ENCODE measurements at regions not wholly inside any gene's neighbourhood (a gene's known extent, or its start where the extent isn't known, plus 50 kb on each side); places are given as distances from the start of the nearest gene placed in this dataset.

DNA sequence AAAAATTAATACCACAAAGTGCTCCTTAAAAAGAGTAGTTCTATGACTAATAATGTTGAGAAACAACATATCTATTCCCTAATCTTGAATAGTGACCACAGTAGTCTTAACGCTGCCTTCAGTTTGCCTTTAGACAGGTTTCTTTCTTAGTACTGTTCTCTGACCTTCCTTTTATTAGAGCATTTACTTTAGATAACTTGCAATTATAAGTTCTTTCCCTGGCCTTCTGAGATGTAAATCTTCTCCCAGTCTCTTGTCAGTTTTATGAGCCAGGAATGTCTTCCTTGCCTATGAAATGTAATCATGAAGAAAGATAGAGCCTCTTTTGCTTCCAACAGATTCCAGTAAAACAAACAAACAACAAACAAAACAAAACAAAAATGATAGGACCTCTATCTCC, 1119.8 kb upstream of the LRRTM3 start:
- intact Hi-C loops (cut with micrococcal nuclease), result no loop called here

GRCh38 chr10:65808687-65809333, 1117.0 kb upstream of the LRRTM3 start:
- Mint-ChIP-seq H3K27ac (no peak overlapping the region), H3K4me1 (ENCODE audit: low read depth) (no peaks in the 10 kb centered on the region), H3K27me3 (no peaks in the 10 kb centered on the region), H3K9me3 (peaks cover 10% of the 10 kb centered on the region), H3K4me3 (no peak overlapping the region), H3K36me3 (ENCODE audit: low read depth) (no peaks in the 10 kb centered on the region)
- intact Hi-C loops (cut with micrococcal nuclease), result no loop called here

More for the DNA sequence above, 1119.8 kb upstream of the LRRTM3 start:
- no peaks in the 10 kb centered on the region for H3K36me3 Mint-ChIP-seq (ENCODE audit: low read depth)
- no peaks in the 10 kb centered on the region for H3K4me1 Mint-ChIP-seq (ENCODE audit: low read depth)
- H3K9me3 Mint-ChIP-seq, result peaks cover 10% of the 10 kb centered on the region
- no peak overlapping the region for H3K27ac Mint-ChIP-seq
- H3K27me3 Mint-ChIP-seq, result no peaks in the 10 kb centered on the region
- H3K4me3 Mint-ChIP-seq, result no peak overlapping the region

GRCh38 chr10:65811931-65812525, 1113.8 kb upstream of the LRRTM3 start:
- Mint-ChIP-seq H3K36me3 (ENCODE audit: low read depth) (no peaks in the 10 kb centered on the region), H3K27ac (no peak overlapping the region), H3K4me3 (no peak overlapping the region), H3K9me3 (peaks cover 18% of the 10 kb centered on the region), H3K4me1 (ENCODE audit: low read depth) (no peaks in the 10 kb centered on the region), H3K27me3 (no peaks in the 10 kb centered on the region)
- intact Hi-C loops (cut with micrococcal nuclease), result no loop called here

DNA sequence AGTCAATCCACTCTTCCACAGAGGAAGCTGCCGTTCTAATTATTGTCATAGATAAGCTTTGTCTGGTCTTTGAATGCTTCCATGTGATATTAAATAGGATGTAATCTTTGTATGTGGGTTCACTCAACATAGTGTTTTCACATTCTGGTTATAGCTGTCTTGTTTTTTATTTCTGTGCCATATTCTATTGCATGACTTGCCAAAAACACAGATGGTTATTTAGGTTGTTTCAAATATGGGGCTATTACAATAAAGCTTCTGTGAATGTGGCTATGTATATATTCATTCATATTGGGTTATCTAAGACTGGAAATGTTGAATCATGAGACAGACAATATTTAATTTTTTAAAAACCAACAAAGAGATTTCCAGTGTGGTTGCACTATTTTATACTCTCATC, 1109.3 kb upstream of the LRRTM3 start:
- Mint-ChIP-seq H3K4me1 (ENCODE audit: low read depth) (no peaks in the 10 kb centered on the region), H3K36me3 (ENCODE audit: low read depth) (no peaks in the 10 kb centered on the region), H3K27me3 (no peaks in the 10 kb centered on the region), H3K4me3 (no peak overlapping the region), H3K27ac (no peak overlapping the region), H3K9me3 (peaks cover 9% of the 10 kb centered on the region)
- intact Hi-C loops (cut with micrococcal nuclease), result no loop called here

DNA sequence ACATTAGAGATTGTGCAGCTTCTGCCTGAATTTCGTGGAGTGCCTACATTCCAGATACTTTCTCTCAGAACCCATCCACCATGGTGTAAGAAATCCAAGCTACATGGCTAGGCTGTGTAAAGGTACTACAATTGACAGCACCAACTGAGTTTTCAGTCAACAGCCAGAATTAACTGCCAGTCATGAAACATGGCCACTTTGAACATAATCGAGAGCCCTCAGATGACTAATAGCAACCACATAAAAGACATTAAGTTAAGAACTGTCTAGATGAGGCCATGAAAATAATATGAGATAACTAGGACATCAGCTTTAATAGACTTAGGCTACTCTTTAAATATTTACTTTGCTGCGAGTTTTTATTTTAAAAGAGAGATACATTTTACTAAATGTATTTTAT, 1106.8 kb upstream of the LRRTM3 start:
- intact Hi-C loops (cut with micrococcal nuclease), result no loop called here
- H3K27me3 Mint-ChIP-seq, result no peaks in the 10 kb centered on the region
- H3K4me1 Mint-ChIP-seq (ENCODE audit: low read depth), result no peaks in the 10 kb centered on the region
- no peak overlapping the region for H3K4me3 Mint-ChIP-seq
- H3K36me3 Mint-ChIP-seq (ENCODE audit: low read depth), result no peaks in the 10 kb centered on the region
- no peak overlapping the region for H3K27ac Mint-ChIP-seq
- H3K9me3 Mint-ChIP-seq, result peaks cover 23% of the 10 kb centered on the region

GRCh38 chr10:65827359-65827758, 1098.5 kb upstream of the LRRTM3 start:
- intact Hi-C loops (cut with micrococcal nuclease), result no loop called here
- no peak overlapping the region for H3K4me3 Mint-ChIP-seq
- H3K4me1 Mint-ChIP-seq (ENCODE audit: low read depth), result no peaks in the 10 kb centered on the region
- H3K27me3 Mint-ChIP-seq, result no peaks in the 10 kb centered on the region
- H3K9me3 Mint-ChIP-seq, result peaks cover 23% of the 10 kb centered on the region
- H3K27ac Mint-ChIP-seq, result no peak overlapping the region
- no peaks in the 10 kb centered on the region for H3K36me3 Mint-ChIP-seq (ENCODE audit: low read depth)

GRCh38 chr10:65838811-65839210, 1087.0 kb upstream of the LRRTM3 start:
- Mint-ChIP-seq H3K36me3 (ENCODE audit: low read depth) (no peaks in the 10 kb centered on the region), H3K4me1 (ENCODE audit: low read depth) (no peaks in the 10 kb centered on the region), H3K27ac (no peak overlapping the region), H3K27me3 (no peaks in the 10 kb centered on the region), H3K4me3 (no peak overlapping the region), H3K9me3 (peaks cover 17% of the 10 kb centered on the region)
- intact Hi-C loops (cut with micrococcal nuclease), result no loop called here

DNA sequence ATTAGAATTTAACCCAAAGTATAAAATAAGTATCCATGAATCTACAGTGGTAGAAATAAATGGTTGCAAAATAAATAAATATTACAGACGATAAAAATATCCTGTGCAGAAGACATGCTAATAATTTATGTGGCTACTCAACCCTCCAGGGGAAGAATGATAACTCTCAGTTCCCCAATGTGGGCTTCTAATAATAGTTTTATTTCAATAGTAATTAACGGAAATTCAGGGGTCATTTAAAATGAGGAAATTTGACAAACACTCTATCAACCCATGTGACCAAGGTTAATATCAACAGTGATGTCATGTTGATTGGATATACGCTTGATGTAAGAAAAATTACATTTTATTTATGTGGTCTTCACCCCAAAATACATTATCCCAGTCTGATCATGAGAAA, 1082.6 kb upstream of the LRRTM3 start:
- Mint-ChIP-seq H3K27me3 (no peaks in the 10 kb centered on the region), H3K4me3 (no peak overlapping the region), H3K27ac (no peak overlapping the region), H3K9me3 (peaks cover 17% of the 10 kb centered on the region), H3K4me1 (ENCODE audit: low read depth) (no peaks in the 10 kb centered on the region), H3K36me3 (ENCODE audit: low read depth) (no peaks in the 10 kb centered on the region)
- intact Hi-C loops (cut with micrococcal nuclease), result no loop called here

DNA sequence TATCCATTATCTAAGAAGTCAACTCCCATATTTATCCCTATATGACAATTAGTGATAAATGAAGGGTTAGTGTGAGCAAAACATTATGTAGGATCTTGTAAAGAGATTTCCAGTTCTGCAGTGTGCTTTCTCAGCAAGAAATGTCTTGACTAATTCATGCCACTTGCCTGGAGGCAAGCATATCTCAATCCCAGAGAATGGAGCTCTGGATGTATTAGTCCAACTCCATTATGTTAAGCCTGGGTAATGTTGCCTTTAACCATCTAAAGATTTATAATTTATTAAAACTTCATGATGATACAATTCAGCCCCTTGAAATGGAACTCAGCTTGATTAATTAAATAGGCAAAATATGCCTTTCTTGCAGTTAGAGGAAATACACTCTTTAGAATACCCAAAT, 1079.9 kb upstream of the LRRTM3 start:
- intact Hi-C loops (cut with micrococcal nuclease), result no loop called here
- Mint-ChIP-seq H3K9me3 (peaks cover 9% of the 10 kb centered on the region), H3K27ac (no peak overlapping the region), H3K27me3 (no peaks in the 10 kb centered on the region), H3K36me3 (ENCODE audit: low read depth) (no peaks in the 10 kb centered on the region), H3K4me1 (ENCODE audit: low read depth) (no peaks in the 10 kb centered on the region), H3K4me3 (no peak overlapping the region)

DNA sequence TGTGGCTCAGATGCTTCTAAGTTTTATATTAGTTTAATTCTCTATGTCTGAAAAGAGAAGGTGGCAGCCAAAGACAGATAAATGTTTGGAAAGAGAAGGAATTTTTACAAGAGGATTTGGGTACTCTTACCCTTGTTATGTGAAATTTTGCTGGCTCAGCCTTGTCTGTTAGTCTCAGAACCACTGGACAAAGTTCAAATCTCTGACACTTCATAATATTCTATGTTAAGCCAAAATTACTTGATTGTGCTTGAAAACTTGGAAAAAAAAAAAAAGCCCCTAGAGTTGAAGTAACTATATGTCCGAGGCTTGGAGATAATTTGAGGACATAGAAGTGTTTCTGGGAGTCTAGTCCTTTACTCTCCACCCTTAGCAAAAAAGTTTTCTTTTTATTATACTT, 1079.3 kb upstream of the LRRTM3 start:
- no peaks in the 10 kb centered on the region for H3K4me1 Mint-ChIP-seq (ENCODE audit: low read depth)
- no peak overlapping the region for H3K27ac Mint-ChIP-seq
- H3K27me3 Mint-ChIP-seq, result no peaks in the 10 kb centered on the region
- H3K36me3 Mint-ChIP-seq (ENCODE audit: low read depth), result no peaks in the 10 kb centered on the region
- H3K9me3 Mint-ChIP-seq, result peaks cover 9% of the 10 kb centered on the region
- H3K4me3 Mint-ChIP-seq, result no peak overlapping the region
- intact Hi-C loops (cut with micrococcal nuclease), result no loop called here

- Mint-ChIP-seq H3K4me1 (ENCODE audit: low read depth) (no peaks in the 10 kb centered on the region), H3K27me3 (no peaks in the 10 kb centered on the region), H3K27ac (no peak overlapping the region), H3K36me3 (ENCODE audit: low read depth) (no peaks in the 10 kb centered on the region), H3K9me3 (peaks cover 11% of the 10 kb centered on the region), H3K4me3 (no peak overlapping the region)
- intact Hi-C loops (cut with micrococcal nuclease), result no loop called here
Measured at GRCh38 chr10:65846949-65847348, 1078.9 kb upstream of the LRRTM3 start.

GRCh38 chr10:65847436-65848230, 1078.2 kb upstream of the LRRTM3 start:
- H3K27ac Mint-ChIP-seq, result no peak overlapping the region
- no peaks in the 10 kb centered on the region for H3K4me1 Mint-ChIP-seq (ENCODE audit: low read depth)
- H3K27me3 Mint-ChIP-seq, result no peaks in the 10 kb centered on the region
- H3K36me3 Mint-ChIP-seq (ENCODE audit: low read depth), result no peaks in the 10 kb centered on the region
- H3K4me3 Mint-ChIP-seq, result no peak overlapping the region
- intact Hi-C loops (cut with micrococcal nuclease), result no loop called here
- H3K9me3 Mint-ChIP-seq, result peaks cover 10% of the 10 kb centered on the region

GRCh38 chr10:65858841-65859240, 1067.0 kb upstream of the LRRTM3 start:
- no peaks in the 10 kb centered on the region for H3K27me3 Mint-ChIP-seq
- H3K36me3 Mint-ChIP-seq (ENCODE audit: low read depth), result no peaks in the 10 kb centered on the region
- intact Hi-C loops (cut with micrococcal nuclease), result no loop called here
- H3K4me1 Mint-ChIP-seq (ENCODE audit: low read depth), result no peaks in the 10 kb centered on the region
- H3K9me3 Mint-ChIP-seq, result peaks cover 14% of the 10 kb centered on the region
- no peak overlapping the region for H3K27ac Mint-ChIP-seq
- no peak overlapping the region for H3K4me3 Mint-ChIP-seq

- no peak overlapping the region for H3K27ac Mint-ChIP-seq
- no peak overlapping the region for H3K4me3 Mint-ChIP-seq
- H3K9me3 Mint-ChIP-seq, result peaks cover 7% of the 10 kb centered on the region
- intact Hi-C loops (cut with micrococcal nuclease), result no loop called here
- H3K27me3 Mint-ChIP-seq, result no peaks in the 10 kb centered on the region
- H3K36me3 Mint-ChIP-seq (ENCODE audit: low read depth), result no peaks in the 10 kb centered on the region
- H3K4me1 Mint-ChIP-seq (ENCODE audit: low read depth), result no peaks in the 10 kb centered on the region
Measured at GRCh38 chr10:65861249-65861648, 1064.6 kb upstream of the LRRTM3 start.
